Gastroesophageal sphincter (tissue), 4 donors: ENCODE measurements at regions not wholly inside any gene's neighbourhood (a gene's known extent, or its start where the extent isn't known, plus 50 kb on each side); places are given as distances from the start of the nearest gene placed in this dataset.

Experiments
- ATAC-seq: fragments of 150-250 bp; one replicate; pipeline ENCODE4 v1.9.1; 2016; ENCODE audit warnings: mild to moderate bottlenecking, moderate library complexity
- H3K27ac ChIP-seq, 4 donors: fragments of 200-600 bp; sonication (generic) in 3 of 4; 1 replicate in 3 of 4; 2 replicates in 1 of 4; pipeline ENCODE4 v1.5.1; 2016 to 2019
- H3K27me3 ChIP-seq: fragments of 200-600 bp; sonication (generic); one replicate; pipeline ENCODE4 v1.5.1; 2019
- H3K36me3 ChIP-seq, 2 donors: fragments of 200-600 bp; sonication (generic); one replicate each; pipeline ENCODE4 v1.5.1; 2019; ENCODE audit warnings: control low read depth in 1 of 2
- H3K4me1 ChIP-seq, 3 donors: fragments of 200-600 bp; sonication (generic); 1 replicate in 2 of 3; 2 replicates in 1 of 3; pipeline ENCODE4 v1.5.1; 2016 to 2019; ENCODE audit warnings: control low read depth in 2 of 3
- H3K4me3 ChIP-seq, 2 donors: fragments of 200-600 bp; sonication (generic); one replicate each; pipeline ENCODE4 v1.5.1; 2019; ENCODE audit warnings: mild to moderate bottlenecking in 1 of 2, moderate library complexity in 1 of 2
- H3K9me3 ChIP-seq, 3 donors: fragments of 200-600 bp; sonication (generic); one replicate each; pipeline ENCODE4 v1.5.1; 2017 to 2019; ENCODE audit warnings: control low read depth in 2 of 3
- CTCF ChIP-seq, 4 experiments: fragments of 200-600 bp in 2 of 4; fragments of 450-650 bp in 2 of 4; sonication (generic) in 1 of 4; IDR thresholded peaks; one replicate each; pipeline ENCODE4 v1.5.1; 2017 to 2019; ENCODE audit warnings: antibody characterized with exemption in 4 of 4, mild to moderate bottlenecking in 2 of 4, moderate library complexity in 2 of 4
- EP300 ChIP-seq: sonication (generic); formaldehyde crosslinking; IDR thresholded peaks from one replicate; pipeline ENCODE4 v1.6.1; 2017; ENCODE audit warnings: antibody characterized with exemption, mild to moderate bottlenecking
- POLR2A ChIP-seq, 2 donors: fragments of 450-650 bp; IDR thresholded peaks; one replicate each; pipeline ENCODE4 v1.6.1; 2017; ENCODE audit warnings: antibody characterized with exemption in 2 of 2, mild to moderate bottlenecking in 2 of 2, moderate library complexity in 1 of 2
- POLR2AphosphoS5 ChIP-seq: sonication (generic); formaldehyde crosslinking; IDR thresholded peaks from one replicate; pipeline ENCODE4 v1.6.1; 2017; ENCODE audit warnings: antibody characterized with exemption
- WGBS, 2 donors: methylation state at CpG; one replicate each; pipeline ENCODE4 v1.1.5; 2018; ENCODE audit warnings: low coverage in 1 of 2; 5-methylcytosine and 5-hydroxymethylcytosine counted together

DNA sequence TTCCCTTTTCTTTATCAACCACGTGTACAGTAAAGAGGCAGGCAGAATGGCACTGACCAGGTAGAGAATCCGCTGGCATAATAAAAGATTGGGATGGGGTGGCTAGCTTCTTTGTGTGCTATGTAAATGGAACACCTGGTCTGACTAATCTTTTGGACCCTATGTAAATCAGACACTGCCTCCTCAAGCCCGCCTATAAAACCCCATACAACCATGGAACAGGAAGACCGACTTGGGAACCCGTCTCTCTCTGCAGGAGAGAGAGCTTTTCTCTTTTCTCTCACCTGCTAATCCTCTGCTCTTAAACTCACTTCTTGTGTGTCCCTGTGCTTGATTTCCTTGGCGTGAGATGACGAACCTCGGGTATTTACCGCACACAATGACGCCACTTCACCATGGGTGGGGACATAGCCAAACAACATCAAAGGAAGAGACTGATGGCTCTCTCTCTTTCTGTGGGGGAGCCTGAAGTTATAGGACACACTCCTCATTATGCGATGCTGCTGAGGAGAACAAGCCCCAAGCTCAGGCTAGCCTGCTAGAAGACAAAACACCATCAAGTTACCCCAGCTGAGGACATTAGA lies 94.2 kb downstream of the ARL5B start:
- Histone ChIP-seq H3K9me3 (no peaks in the 10 kb centered on the region), H3K4me1 (no peaks in the 10 kb centered on the region), H3K4me3 (no peak overlapping the region), H3K27ac (no peak overlapping the region), H3K36me3 (no peaks in the 10 kb centered on the region), H3K27me3 (no peaks in the 10 kb centered on the region)
- no peak for ATAC-seq
- TF ChIP-seq CTCF (IDR thresholded peaks at IDR 0.05) (no peak), EP300 (no peak), POLR2AphosphoS5 (no peak), POLR2A (IDR thresholded peaks at IDR 0.05) (no peak)
- WGBS, 2 donors, result 83% methylated on average over 11 of the region's 11 CpGs; no CpG with 5 or more reads in 1 of the 2 donors

DNA sequence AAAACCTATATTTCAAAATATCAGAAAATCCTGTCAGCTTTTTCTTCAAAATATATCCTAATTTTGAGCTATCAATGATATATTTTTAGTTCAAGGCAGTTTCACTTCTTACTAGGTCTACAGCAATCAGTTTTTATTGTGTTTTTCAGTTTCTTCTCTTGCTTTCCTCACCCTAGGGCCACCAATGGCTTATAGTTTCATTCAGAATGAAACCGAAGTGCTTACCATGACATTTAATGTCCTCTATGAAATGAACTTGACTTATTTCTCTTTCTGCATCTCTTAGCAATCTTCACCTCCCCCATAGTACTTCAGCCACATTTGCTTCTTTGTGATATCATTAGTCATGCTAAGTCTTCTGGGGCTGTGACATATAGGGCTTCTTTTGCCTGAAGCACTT lies 100.3 kb downstream of the ARL5B start:
- TF ChIP-seq CTCF (IDR thresholded peaks at IDR 0.05), result no peak
- TF ChIP-seq POLR2AphosphoS5, result no peak
- TF ChIP-seq EP300, result no peak
- TF ChIP-seq POLR2A (IDR thresholded peaks at IDR 0.05), result no peak

GRCh38 chr10:18760836-18761235 lies 101.6 kb downstream of the ARL5B start:
- 75 to 77% methylated on average over 2 to 4 of the region's 4 CpGs for WGBS, 2 donors
- Histone ChIP-seq H3K27ac (no peak overlapping the region), H3K9me3 (no peaks in the 10 kb centered on the region), H3K4me1 (no peaks in the 10 kb centered on the region), H3K4me3 (no peak overlapping the region), H3K27me3 (no peaks in the 10 kb centered on the region), H3K36me3 (no peaks in the 10 kb centered on the region)
- no peak for ATAC-seq
- TF ChIP-seq POLR2A (IDR thresholded peaks at IDR 0.05), result no peak
- TF ChIP-seq EP300, result no peak
- no peak for TF ChIP-seq POLR2AphosphoS5
- no peak for TF ChIP-seq CTCF (IDR thresholded peaks at IDR 0.05)

More for the DNA sequence above, 100.3 kb downstream of the ARL5B start:
- no peaks in the 10 kb centered on the region for H3K36me3 ChIP-seq
- no peaks in the 10 kb centered on the region for H3K9me3 ChIP-seq
- H3K27ac ChIP-seq, result no peak overlapping the region
- no peak overlapping the region for H3K4me3 ChIP-seq
- 25 to 89% methylated on average over 1 of the region's 1 CpG for WGBS, 2 donors
- no peaks in the 10 kb centered on the region for H3K4me1 ChIP-seq
- H3K27me3 ChIP-seq, result no peaks in the 10 kb centered on the region
- ATAC-seq, result no peak

DNA sequence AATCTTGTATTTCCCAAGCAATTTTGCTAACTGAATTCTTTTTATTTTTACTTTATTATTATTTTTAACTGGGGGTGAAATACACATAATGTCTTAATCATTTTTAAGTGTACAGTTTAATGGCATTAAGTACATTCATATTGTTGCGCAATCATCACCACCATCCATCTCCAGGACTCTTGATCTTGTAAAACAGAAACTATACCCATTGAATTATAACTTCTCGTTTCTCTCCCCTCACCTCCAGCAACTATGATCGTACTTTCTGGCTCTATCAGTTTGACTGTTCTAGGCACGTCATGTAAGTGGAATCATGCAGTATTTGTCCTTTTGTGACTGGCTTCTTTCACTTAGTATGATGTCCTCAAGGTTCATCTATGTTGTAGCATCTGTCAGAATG lies 108.8 kb downstream of the ARL5B start:
- H3K4me1 ChIP-seq, result no peaks in the 10 kb centered on the region
- H3K27me3 ChIP-seq, result no peaks in the 10 kb centered on the region
- TF ChIP-seq POLR2AphosphoS5 (no peak), EP300 (no peak), POLR2A (IDR thresholded peaks at IDR 0.05) (no peak), CTCF (IDR thresholded peaks at IDR 0.05) (no peak)
- 83 to 86% methylated on average over 4 of the region's 4 CpGs for WGBS, 2 donors
- H3K9me3 ChIP-seq, result no peaks in the 10 kb centered on the region
- H3K4me3 ChIP-seq, result no peak overlapping the region
- no peaks in the 10 kb centered on the region for H3K36me3 ChIP-seq
- H3K27ac ChIP-seq, result no peak overlapping the region
- no peak for ATAC-seq

DNA sequence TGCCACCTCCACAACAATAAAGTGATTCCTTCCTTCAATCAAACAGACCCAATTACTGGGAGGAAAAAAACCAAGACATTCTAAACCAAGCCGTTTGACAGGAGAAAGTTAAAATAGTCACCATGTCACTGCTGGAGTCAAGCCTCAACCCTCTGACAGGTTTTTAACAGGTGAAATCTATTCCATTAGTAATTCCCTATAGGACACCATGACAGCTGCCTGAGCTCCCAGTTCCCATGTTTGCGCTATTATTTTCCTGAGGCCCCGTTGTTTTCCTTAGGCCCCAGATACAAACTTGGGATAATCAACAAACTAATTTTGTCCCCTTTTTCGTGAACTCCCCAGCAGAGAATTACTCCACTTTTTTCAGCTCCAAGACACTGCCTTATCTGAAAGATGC lies 113.9 kb downstream of the ARL5B start:
- no peaks in the 10 kb centered on the region for H3K9me3 ChIP-seq
- TF ChIP-seq CTCF (IDR thresholded peaks at IDR 0.05), result no peak
- TF ChIP-seq EP300, result no peak
- no peak for TF ChIP-seq POLR2AphosphoS5
- TF ChIP-seq POLR2A (IDR thresholded peaks at IDR 0.05), result no peak
- no peaks in the 10 kb centered on the region for H3K36me3 ChIP-seq
- no peaks in the 10 kb centered on the region for H3K4me1 ChIP-seq
- no peak overlapping the region for H3K4me3 ChIP-seq
- no peak overlapping the region for H3K27ac ChIP-seq
- 85 to 100% methylated on average over 1 to 4 of the region's 4 CpGs for WGBS, 2 donors
- ATAC-seq, result no peak
- H3K27me3 ChIP-seq, result no peaks in the 10 kb centered on the region
